MM.1S (cell line): ENCODE measurements at regions not wholly inside any gene's neighbourhood (a gene's known extent, or its start where the extent isn't known, plus 50 kb on each side); places are given as distances from the start of the nearest gene placed in this dataset.

ENCODE experiments used
- DNase-seq: peaks from one replicate; pipeline ENCODE4 v3.0.0-alpha.2; 2015
- H2AFZ ChIP-seq: fragments of 300-600 bp; sonication (generic); 2 replicates; pipeline ENCODE4 v1.6.0; 2016; ENCODE audit warnings: antibody characterized with exemption, low read length
- H3F3A ChIP-seq: fragments of 300-600 bp; sonication (generic); 2 replicates; pipeline ENCODE4 v1.6.1; 2016; ENCODE audit warnings: mild to moderate bottlenecking, antibody characterized with exemption, low read length, moderate library complexity, mixed read lengths; ENCODE audit not compliant: insufficient read depth
- H3K27ac ChIP-seq: fragments of 300-600 bp; sonication (generic); 2 replicates; pipeline ENCODE4 v1.5.1; 2016; ENCODE audit warnings: mild to moderate bottlenecking, low read length
- H3K27me3 ChIP-seq: fragments of 300-600 bp; sonication (generic); replicated peaks from 2 replicates; pipeline ENCODE4 v1.6.0; 2016; ENCODE audit warnings: low read length; ENCODE audit not compliant: insufficient read depth
- H3K36me3 ChIP-seq: fragments of 300-600 bp; sonication (generic); replicated peaks from 2 replicates; pipeline ENCODE4 v1.6.1; 2016; ENCODE audit warnings: mild to moderate bottlenecking, low read length, mixed read lengths; ENCODE audit not compliant: insufficient read depth
- H3K4me1 ChIP-seq: fragments of 300-600 bp; sonication (generic); 2 replicates; pipeline ENCODE4 v1.6.1; 2016; ENCODE audit warnings: low read length, mixed read lengths
- H3K4me2 ChIP-seq: fragments of 300-600 bp; sonication (generic); 2 replicates; pipeline ENCODE4 v1.6.0; 2016; ENCODE audit warnings: low read depth, low read length
- H3K4me3 ChIP-seq: fragments of 300-600 bp; sonication (generic); 2 replicates; pipeline ENCODE4 v1.5.1; 2016; ENCODE audit warnings: low read length, mixed read lengths
- H3K79me2 ChIP-seq: fragments of 300-600 bp; sonication (generic); 2 replicates; pipeline ENCODE4 v1.6.1; 2016; ENCODE audit warnings: mixed run types, low read length, mixed read lengths
- H3K9ac ChIP-seq: fragments of 300-600 bp; sonication (generic); 2 replicates; pipeline ENCODE4 v1.6.1; 2016; ENCODE audit warnings: low read length, mixed read lengths
- H3K9me2 ChIP-seq: fragments of 300-600 bp; sonication (generic); replicated peaks from 2 replicates; pipeline ENCODE4 v1.6.1; 2016; ENCODE audit warnings: mild to moderate bottlenecking, low read length, mixed read lengths; ENCODE audit not compliant: insufficient read depth
- H3K9me3 ChIP-seq: fragments of 300-600 bp; sonication (generic); replicated peaks from 2 replicates; pipeline ENCODE4 v1.6.1; 2016; ENCODE audit warnings: mild to moderate bottlenecking, low read length, mixed read lengths; ENCODE audit not compliant: insufficient read depth
- H4K20me1 ChIP-seq: fragments of 300-600 bp; sonication (generic); 2 replicates; pipeline ENCODE4 v1.6.1; 2016; ENCODE audit warnings: mild to moderate bottlenecking, low read length, moderate library complexity, mixed read lengths; ENCODE audit not compliant: insufficient read depth
- EZH2 ChIP-seq: fragments of 300-600 bp; sonication (generic); optimal IDR thresholded peaks from 2 replicates; pipeline ENCODE3; 2017; ENCODE audit warnings: low read depth, mild to moderate bottlenecking, antibody characterized with exemption, low read length, mixed read lengths
- EZH2phosphoT487 ChIP-seq: fragments of 300-600 bp; sonication (generic); IDR thresholded peaks from 2 replicates; pipeline ENCODE4 v1.6.1; 2018; ENCODE audit warnings: antibody characterized with exemption, low read length
- TF ChIP-seq, protein P1 (sequence below): fragments of 300-600 bp; sonication (generic); IDR thresholded peaks from 2 replicates; pipeline ENCODE4 v1.5.1; 2016; ENCODE audit warnings: antibody characterized with exemption, low read length, mixed read lengths

DNA sequence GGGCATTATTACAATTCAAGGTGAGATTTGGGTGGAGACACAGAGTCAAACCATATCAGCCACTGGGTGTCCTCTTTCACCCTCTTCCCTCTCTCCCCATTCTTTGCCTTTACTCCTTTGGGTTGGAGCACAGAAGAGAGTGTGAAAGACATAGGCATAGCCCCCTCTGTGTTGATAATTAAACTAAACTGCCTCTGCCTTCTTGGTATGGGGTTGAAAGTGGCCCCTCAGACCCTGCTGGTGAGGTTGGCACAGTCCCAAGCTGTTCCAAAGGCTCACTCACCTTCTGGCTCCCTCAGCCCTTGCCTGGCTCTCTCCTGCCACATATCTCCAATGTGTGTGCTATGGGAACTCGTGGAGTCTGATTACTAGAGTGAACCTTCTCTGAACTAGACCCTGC, 210.6 kb upstream of the RXFP2 start:
- H3K9me3 ChIP-seq, result no peaks in the 10 kb centered on the region
- no peak overlapping the region for H2AFZ ChIP-seq
- no peaks in the 10 kb centered on the region for H4K20me1 ChIP-seq
- no peak overlapping the region for H3K4me2 ChIP-seq
- no peaks in the 10 kb centered on the region for H3K9me2 ChIP-seq
- no peak overlapping the region for H3K27ac ChIP-seq
- no peaks in the 10 kb centered on the region for H3F3A ChIP-seq
- H3K79me2 ChIP-seq, result no peaks in the 10 kb centered on the region
- H3K4me3 ChIP-seq, result no peak overlapping the region
- H3K4me1 ChIP-seq, result no peaks in the 10 kb centered on the region
- no peak for DNase-seq
- TF ChIP-seq EZH2, result no peak
- TF ChIP-seq EZH2phosphoT487, result no peak
- TF ChIP-seq, protein P1, sequence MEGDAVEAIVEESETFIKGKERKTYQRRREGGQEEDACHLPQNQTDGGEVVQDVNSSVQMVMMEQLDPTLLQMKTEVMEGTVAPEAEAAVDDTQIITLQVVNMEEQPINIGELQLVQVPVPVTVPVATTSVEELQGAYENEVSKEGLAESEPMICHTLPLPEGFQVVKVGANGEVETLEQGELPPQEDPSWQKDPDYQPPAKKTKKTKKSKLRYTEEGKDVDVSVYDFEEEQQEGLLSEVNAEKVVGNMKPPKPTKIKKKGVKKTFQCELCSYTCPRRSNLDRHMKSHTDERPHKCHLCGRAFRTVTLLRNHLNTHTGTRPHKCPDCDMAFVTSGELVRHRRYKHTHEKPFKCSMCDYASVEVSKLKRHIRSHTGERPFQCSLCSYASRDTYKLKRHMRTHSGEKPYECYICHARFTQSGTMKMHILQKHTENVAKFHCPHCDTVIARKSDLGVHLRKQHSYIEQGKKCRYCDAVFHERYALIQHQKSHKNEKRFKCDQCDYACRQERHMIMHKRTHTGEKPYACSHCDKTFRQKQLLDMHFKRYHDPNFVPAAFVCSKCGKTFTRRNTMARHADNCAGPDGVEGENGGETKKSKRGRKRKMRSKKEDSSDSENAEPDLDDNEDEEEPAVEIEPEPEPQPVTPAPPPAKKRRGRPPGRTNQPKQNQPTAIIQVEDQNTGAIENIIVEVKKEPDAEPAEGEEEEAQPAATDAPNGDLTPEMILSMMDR, result no peak
- no peak overlapping the region for H3K9ac ChIP-seq
- H3K27me3 ChIP-seq, result no peaks in the 10 kb centered on the region
- no peaks in the 10 kb centered on the region for H3K36me3 ChIP-seq

DNA sequence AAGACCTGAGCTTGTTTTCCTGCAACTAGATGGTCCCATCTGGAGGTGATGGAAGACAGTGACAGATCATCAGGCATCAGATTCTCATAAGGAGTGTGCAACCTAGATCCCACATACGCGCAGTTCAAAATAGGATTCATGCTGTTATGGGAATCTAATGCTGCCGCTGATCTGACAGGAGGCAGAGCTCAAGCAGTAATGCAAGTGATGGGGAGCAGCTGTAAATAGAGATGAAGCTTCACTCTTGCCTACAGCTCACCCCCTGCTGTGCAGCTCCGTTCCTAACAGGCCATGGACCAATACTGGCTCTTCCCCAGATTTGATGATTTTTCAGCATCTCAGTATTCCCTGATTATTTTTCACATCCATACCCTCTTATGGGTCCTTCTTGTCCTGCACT, 208.4 kb upstream of the RXFP2 start:
- Histone ChIP-seq H4K20me1 (no peaks in the 10 kb centered on the region), H3K4me2 (no peak overlapping the region), H3K9me3 (no peaks in the 10 kb centered on the region), H3K9me2 (no peaks in the 10 kb centered on the region), H3F3A (no peaks in the 10 kb centered on the region), H3K27me3 (no peaks in the 10 kb centered on the region), H3K4me1 (no peaks in the 10 kb centered on the region), H3K4me3 (no peak overlapping the region), H3K79me2 (no peaks in the 10 kb centered on the region), H2AFZ (no peak overlapping the region), H3K36me3 (no peaks in the 10 kb centered on the region), H3K9ac (no peak overlapping the region), H3K27ac (no peak overlapping the region)
- TF ChIP-seq EZH2phosphoT487 (no peak), EZH2 (no peak)
- TF ChIP-seq, protein P1, result no peak
- no peak for DNase-seq

DNA sequence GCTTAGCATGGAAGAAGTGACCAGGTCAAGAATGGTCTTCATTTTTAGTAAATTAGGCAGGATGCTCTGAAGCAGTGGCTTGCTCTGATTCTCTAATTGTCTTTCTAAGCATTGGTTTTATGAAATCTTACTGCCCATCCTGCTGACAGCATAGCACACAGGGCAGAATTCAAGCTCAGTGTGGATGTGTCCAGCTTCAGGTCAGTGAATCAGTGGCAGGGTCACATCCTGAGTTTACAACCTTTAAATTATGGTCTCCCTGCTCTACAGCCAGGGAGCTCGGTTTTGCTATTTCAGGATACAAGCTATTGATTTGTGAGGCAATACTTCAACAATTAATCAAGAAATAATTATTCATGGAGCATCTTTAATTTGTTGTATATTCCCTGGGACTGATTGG, 202.3 kb upstream of the RXFP2 start:
- Histone ChIP-seq H2AFZ (no peak overlapping the region), H4K20me1 (no peaks in the 10 kb centered on the region), H3K27ac (no peak overlapping the region), H3K4me2 (no peak overlapping the region), H3K9ac (no peak overlapping the region), H3K79me2 (no peaks in the 10 kb centered on the region), H3K27me3 (no peaks in the 10 kb centered on the region), H3K36me3 (no peaks in the 10 kb centered on the region), H3K4me3 (no peak overlapping the region), H3K4me1 (no peaks in the 10 kb centered on the region), H3K9me2 (no peaks in the 10 kb centered on the region), H3F3A (no peaks in the 10 kb centered on the region), H3K9me3 (no peaks in the 10 kb centered on the region)
- DNase-seq, result no peak
- TF ChIP-seq, protein P1, result no peak
- no peak for TF ChIP-seq EZH2
- TF ChIP-seq EZH2phosphoT487, result no peak
